ENCODE measurements at regions not wholly inside any gene's neighbourhood (a gene's known extent, or its start where the extent isn't known, plus 50 kb on each side); places are given as distances from the start of the nearest gene placed in this dataset.
A peak's percentile ranks its signal among the peaks of the same experiment; 100 is the strongest.

GRCh38 chr7:40918701-40919271 is 784.0 kb downstream of the SUGCT start:
- H3K9me3 ChIP-seq (ENCODE audit: low read depth): no peaks in the 10 kb centered on the region
- H4K20me1 ChIP-seq (ENCODE audit: insufficient read depth, poor library complexity, severe bottlenecking): no peaks in the 10 kb centered on the region
- TF ChIP-seq, protein P1, sequence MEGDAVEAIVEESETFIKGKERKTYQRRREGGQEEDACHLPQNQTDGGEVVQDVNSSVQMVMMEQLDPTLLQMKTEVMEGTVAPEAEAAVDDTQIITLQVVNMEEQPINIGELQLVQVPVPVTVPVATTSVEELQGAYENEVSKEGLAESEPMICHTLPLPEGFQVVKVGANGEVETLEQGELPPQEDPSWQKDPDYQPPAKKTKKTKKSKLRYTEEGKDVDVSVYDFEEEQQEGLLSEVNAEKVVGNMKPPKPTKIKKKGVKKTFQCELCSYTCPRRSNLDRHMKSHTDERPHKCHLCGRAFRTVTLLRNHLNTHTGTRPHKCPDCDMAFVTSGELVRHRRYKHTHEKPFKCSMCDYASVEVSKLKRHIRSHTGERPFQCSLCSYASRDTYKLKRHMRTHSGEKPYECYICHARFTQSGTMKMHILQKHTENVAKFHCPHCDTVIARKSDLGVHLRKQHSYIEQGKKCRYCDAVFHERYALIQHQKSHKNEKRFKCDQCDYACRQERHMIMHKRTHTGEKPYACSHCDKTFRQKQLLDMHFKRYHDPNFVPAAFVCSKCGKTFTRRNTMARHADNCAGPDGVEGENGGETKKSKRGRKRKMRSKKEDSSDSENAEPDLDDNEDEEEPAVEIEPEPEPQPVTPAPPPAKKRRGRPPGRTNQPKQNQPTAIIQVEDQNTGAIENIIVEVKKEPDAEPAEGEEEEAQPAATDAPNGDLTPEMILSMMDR (IDR thresholded peaks at IDR 0.05; ENCODE audit: poor library complexity): no peak
- TF ChIP-seq EZH2phosphoT487 (IDR thresholded peaks at IDR 0.05; ENCODE audit: low read depth, severe bottlenecking, unreplicated experiment) (no peak), EZH2 (IDR thresholded peaks at IDR 0.05; ENCODE audit: borderline replicate concordance) (no peak)
- no peak overlapping the region for H3K4me3 ChIP-seq
- H3K79me2 ChIP-seq: no peaks in the 10 kb centered on the region
- DNase-seq (ENCODE audit: low spot score): peak; percentile 65
- H3K4me2 ChIP-seq: no peak overlapping the region
- H3K27me3 ChIP-seq: no peaks in the 10 kb centered on the region
- H3K4me1 ChIP-seq (ENCODE audit: insufficient read depth): peaks cover 14% of the 10 kb centered on the region
- no peaks in the 10 kb centered on the region for H3K36me3 ChIP-seq (replicated peaks; ENCODE audit: insufficient read depth, low read depth)
- H2AFZ ChIP-seq: no peak overlapping the region
- peak overlapping the region; percentile 88 for H3K27ac ChIP-seq
- H3K9me2 ChIP-seq (replicated peaks; ENCODE audit: insufficient read depth): no peaks in the 10 kb centered on the region
- WGBS (ENCODE audit: low lambda C conversion rate, missing lambda C conversion rate): 64% methylated on average over 2 of the region's 2 CpGs

- TF ChIP-seq EZH2 (IDR thresholded peaks at IDR 0.05; ENCODE audit: borderline replicate concordance) (no peak), EZH2phosphoT487 (IDR thresholded peaks at IDR 0.05; ENCODE audit: low read depth, severe bottlenecking, unreplicated experiment) (no peak)
- TF ChIP-seq, protein P1 (IDR thresholded peaks at IDR 0.05; ENCODE audit: poor library complexity): no peak
- Histone ChIP-seq H3K36me3 (replicated peaks; ENCODE audit: insufficient read depth, low read depth) (no peaks in the 10 kb centered on the region), H3K27me3 (no peaks in the 10 kb centered on the region), H3K79me2 (no peaks in the 10 kb centered on the region), H2AFZ (no peak overlapping the region), H3K9me2 (replicated peaks; ENCODE audit: insufficient read depth) (no peaks in the 10 kb centered on the region), H3K4me1 (ENCODE audit: insufficient read depth) (peaks cover 14% of the 10 kb centered on the region), H4K20me1 (ENCODE audit: insufficient read depth, poor library complexity, severe bottlenecking) (no peaks in the 10 kb centered on the region), H3K4me3 (no peak overlapping the region), H3K27ac (peak overlapping the region; percentile 88), H3K4me2 (no peak overlapping the region), H3K9me3 (ENCODE audit: low read depth) (no peaks in the 10 kb centered on the region)
- DNase-seq (ENCODE audit: low spot score): no peak
- WGBS (ENCODE audit: low lambda C conversion rate, missing lambda C conversion rate): 50% methylated on average over 2 of the region's 2 CpGs
Measured at GRCh38 chr7:40916813-40917212, 782.0 kb downstream of the SUGCT start.

DNA sequence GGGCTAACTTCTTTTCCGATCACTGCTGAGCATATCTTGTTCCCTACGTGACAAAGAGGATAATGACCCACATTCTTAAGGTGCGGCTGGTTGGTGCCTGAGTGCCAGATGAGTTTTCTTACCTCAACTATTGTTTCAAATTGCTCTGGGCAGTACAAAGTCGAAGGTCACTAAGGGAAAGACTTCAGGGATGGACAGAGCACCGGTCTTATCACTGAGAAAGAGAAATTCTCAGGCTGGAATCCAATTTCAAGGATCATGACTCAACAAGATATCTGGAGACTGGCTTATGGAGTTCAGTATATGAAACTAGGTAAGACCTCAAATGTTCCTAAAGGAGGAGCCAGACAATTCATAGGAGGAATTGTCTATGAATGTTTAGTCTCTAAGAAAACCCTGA is 780.3 kb downstream of the SUGCT start:
- Histone ChIP-seq H3K4me1 (ENCODE audit: insufficient read depth) (peaks cover 14% of the 10 kb centered on the region), H3K4me3 (no peak overlapping the region), H3K36me3 (replicated peaks; ENCODE audit: insufficient read depth, low read depth) (no peaks in the 10 kb centered on the region), H3K4me2 (no peak overlapping the region), H3K9me2 (replicated peaks; ENCODE audit: insufficient read depth) (no peaks in the 10 kb centered on the region), H3K27me3 (no peaks in the 10 kb centered on the region), H3K9me3 (ENCODE audit: low read depth) (no peaks in the 10 kb centered on the region), H4K20me1 (ENCODE audit: insufficient read depth, poor library complexity, severe bottlenecking) (no peaks in the 10 kb centered on the region), H3K27ac (peak overlapping the region; percentile 82), H2AFZ (no peak overlapping the region), H3K79me2 (no peaks in the 10 kb centered on the region)
- no peak for TF ChIP-seq EZH2 (IDR thresholded peaks at IDR 0.05; ENCODE audit: borderline replicate concordance)
- WGBS (ENCODE audit: low lambda C conversion rate, missing lambda C conversion rate): 45% methylated on average over 5 of the region's 5 CpGs
- peak; percentile 31 for DNase-seq (ENCODE audit: low spot score)
